ENCODE measurements at regions not wholly inside any gene's neighbourhood (a gene's known extent, or its start where the extent isn't known, plus 50 kb on each side); places are given as distances from the start of the nearest gene placed in this dataset.

- no peak overlapping the region for H3K4me3 ChIP-seq
- no peak for ATAC-seq
- TF ChIP-seq CTCF (IDR thresholded peaks at IDR 0.05), result no peak
- intact Hi-C loops (cut with DNase I, micrococcal nuclease), result no loop called here
- no peak for DNase-seq
- H3K9me3 ChIP-seq, result no peaks in the 10 kb centered on the region
- H3K36me3 ChIP-seq (ENCODE audit: low read depth), result no peaks in the 10 kb centered on the region
- H3K4me1 ChIP-seq (ENCODE audit: low read depth), result no peaks in the 10 kb centered on the region
Measured at GRCh38 chr6:8282380-8282779, 153.0 kb downstream of the SLC35B3 start.

GRCh38 chr6:8279041-8279805 is 156.1 kb downstream of the SLC35B3 start:
- no peaks in the 10 kb centered on the region for H3K4me1 ChIP-seq (ENCODE audit: low read depth)
- no peak for TF ChIP-seq CTCF (IDR thresholded peaks at IDR 0.05)
- H3K36me3 ChIP-seq (ENCODE audit: low read depth), result no peaks in the 10 kb centered on the region
- no peak overlapping the region for H3K4me3 ChIP-seq
- no peaks in the 10 kb centered on the region for H3K9me3 ChIP-seq
- intact Hi-C loops (cut with DNase I, micrococcal nuclease), result no loop called here
- no peak for DNase-seq
- ATAC-seq, result no peak

GRCh38 chr6:8278562-8278961 is 156.8 kb downstream of the SLC35B3 start:
- Histone ChIP-seq H3K4me1 (ENCODE audit: low read depth) (no peaks in the 10 kb centered on the region), H3K36me3 (ENCODE audit: low read depth) (no peaks in the 10 kb centered on the region), H3K4me3 (no peak overlapping the region), H3K9me3 (no peaks in the 10 kb centered on the region)
- no peak for TF ChIP-seq CTCF (IDR thresholded peaks at IDR 0.05)
- no peak for DNase-seq
- intact Hi-C loops (cut with DNase I, micrococcal nuclease), result no loop called here
- ATAC-seq, result no peak

- ATAC-seq, result no peak
- Histone ChIP-seq H3K9me3 (no peaks in the 10 kb centered on the region), H3K4me1 (ENCODE audit: low read depth) (no peaks in the 10 kb centered on the region), H3K36me3 (ENCODE audit: low read depth) (no peaks in the 10 kb centered on the region), H3K4me3 (no peak overlapping the region)
- intact Hi-C loops (cut with DNase I, micrococcal nuclease), result no loop called here
- no peak for DNase-seq
- TF ChIP-seq CTCF (IDR thresholded peaks at IDR 0.05), result no peak
Measured at GRCh38 chr6:8277769-8278168, 157.6 kb downstream of the SLC35B3 start.

GRCh38 chr6:8276148-8276547 is 159.2 kb downstream of the SLC35B3 start:
- H3K9me3 ChIP-seq, result no peaks in the 10 kb centered on the region
- intact Hi-C loops (cut with DNase I, micrococcal nuclease), result no loop called here
- DNase-seq (no peak), ATAC-seq (no peak)
- no peak overlapping the region for H3K4me3 ChIP-seq
- no peak for TF ChIP-seq CTCF (IDR thresholded peaks at IDR 0.05)
- H3K4me1 ChIP-seq (ENCODE audit: low read depth), result no peaks in the 10 kb centered on the region
- no peaks in the 10 kb centered on the region for H3K36me3 ChIP-seq (ENCODE audit: low read depth)

- ATAC-seq, result no peak
- Histone ChIP-seq H3K4me3 (no peak overlapping the region), H3K36me3 (ENCODE audit: low read depth) (no peaks in the 10 kb centered on the region), H3K9me3 (no peaks in the 10 kb centered on the region), H3K4me1 (ENCODE audit: low read depth) (no peaks in the 10 kb centered on the region)
- TF ChIP-seq CTCF (IDR thresholded peaks at IDR 0.05), result no peak
- intact Hi-C loops (cut with DNase I, micrococcal nuclease), result no loop called here
- DNase-seq, result no peak
Measured at GRCh38 chr6:8275667-8276066, 159.7 kb downstream of the SLC35B3 start.

Data from mucosa of descending colon (tissue), 3 donors.